ENCODE measurements at regions not wholly inside any gene's neighbourhood (a gene's known extent, or its start where the extent isn't known, plus 50 kb on each side); places are given as distances from the start of the nearest gene placed in this dataset.

DNA sequence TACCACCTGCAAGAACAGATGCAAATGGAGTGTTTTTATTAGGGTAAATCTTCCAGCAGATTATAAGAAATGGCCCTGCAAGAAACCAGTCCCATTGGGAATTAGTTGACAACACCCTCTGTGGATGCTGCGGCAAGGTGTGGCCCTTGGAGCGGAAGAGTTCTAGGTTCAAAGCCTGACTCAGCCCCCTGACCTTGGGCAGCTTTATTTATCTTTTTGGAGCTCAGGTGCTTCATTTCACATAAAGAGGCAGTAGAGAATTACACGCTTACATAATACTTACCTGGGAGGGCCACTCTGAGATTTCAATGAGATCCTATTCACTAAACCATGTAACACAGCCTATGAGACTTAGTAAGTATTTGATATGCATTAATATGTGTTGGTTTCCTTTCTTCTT lies 318.2 kb upstream of the SOX9 start:
- TF ChIP-seq, protein P1, sequence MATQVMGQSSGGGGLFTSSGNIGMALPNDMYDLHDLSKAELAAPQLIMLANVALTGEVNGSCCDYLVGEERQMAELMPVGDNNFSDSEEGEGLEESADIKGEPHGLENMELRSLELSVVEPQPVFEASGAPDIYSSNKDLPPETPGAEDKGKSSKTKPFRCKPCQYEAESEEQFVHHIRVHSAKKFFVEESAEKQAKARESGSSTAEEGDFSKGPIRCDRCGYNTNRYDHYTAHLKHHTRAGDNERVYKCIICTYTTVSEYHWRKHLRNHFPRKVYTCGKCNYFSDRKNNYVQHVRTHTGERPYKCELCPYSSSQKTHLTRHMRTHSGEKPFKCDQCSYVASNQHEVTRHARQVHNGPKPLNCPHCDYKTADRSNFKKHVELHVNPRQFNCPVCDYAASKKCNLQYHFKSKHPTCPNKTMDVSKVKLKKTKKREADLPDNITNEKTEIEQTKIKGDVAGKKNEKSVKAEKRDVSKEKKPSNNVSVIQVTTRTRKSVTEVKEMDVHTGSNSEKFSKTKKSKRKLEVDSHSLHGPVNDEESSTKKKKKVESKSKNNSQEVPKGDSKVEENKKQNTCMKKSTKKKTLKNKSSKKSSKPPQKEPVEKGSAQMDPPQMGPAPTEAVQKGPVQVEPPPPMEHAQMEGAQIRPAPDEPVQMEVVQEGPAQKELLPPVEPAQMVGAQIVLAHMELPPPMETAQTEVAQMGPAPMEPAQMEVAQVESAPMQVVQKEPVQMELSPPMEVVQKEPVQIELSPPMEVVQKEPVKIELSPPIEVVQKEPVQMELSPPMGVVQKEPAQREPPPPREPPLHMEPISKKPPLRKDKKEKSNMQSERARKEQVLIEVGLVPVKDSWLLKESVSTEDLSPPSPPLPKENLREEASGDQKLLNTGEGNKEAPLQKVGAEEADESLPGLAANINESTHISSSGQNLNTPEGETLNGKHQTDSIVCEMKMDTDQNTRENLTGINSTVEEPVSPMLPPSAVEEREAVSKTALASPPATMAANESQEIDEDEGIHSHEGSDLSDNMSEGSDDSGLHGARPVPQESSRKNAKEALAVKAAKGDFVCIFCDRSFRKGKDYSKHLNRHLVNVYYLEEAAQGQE (IDR thresholded peaks at IDR 0.05; ENCODE audit: insufficient read depth in 1 of 2, low read depth in 2 of 2, low read length in 1 of 2), result no peak
- TF ChIP-seq, protein P2, sequence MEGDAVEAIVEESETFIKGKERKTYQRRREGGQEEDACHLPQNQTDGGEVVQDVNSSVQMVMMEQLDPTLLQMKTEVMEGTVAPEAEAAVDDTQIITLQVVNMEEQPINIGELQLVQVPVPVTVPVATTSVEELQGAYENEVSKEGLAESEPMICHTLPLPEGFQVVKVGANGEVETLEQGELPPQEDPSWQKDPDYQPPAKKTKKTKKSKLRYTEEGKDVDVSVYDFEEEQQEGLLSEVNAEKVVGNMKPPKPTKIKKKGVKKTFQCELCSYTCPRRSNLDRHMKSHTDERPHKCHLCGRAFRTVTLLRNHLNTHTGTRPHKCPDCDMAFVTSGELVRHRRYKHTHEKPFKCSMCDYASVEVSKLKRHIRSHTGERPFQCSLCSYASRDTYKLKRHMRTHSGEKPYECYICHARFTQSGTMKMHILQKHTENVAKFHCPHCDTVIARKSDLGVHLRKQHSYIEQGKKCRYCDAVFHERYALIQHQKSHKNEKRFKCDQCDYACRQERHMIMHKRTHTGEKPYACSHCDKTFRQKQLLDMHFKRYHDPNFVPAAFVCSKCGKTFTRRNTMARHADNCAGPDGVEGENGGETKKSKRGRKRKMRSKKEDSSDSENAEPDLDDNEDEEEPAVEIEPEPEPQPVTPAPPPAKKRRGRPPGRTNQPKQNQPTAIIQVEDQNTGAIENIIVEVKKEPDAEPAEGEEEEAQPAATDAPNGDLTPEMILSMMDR (IDR thresholded peaks at IDR 0.05), result no peak
- TF ChIP-seq POLR2AphosphoS5 (IDR thresholded peaks at IDR 0.05; ENCODE audit: low read depth, low read length), result no peak
- no peak for TF ChIP-seq SIN3A (IDR thresholded peaks at IDR 0.05; ENCODE audit: borderline replicate concordance, insufficient read depth, low read depth, low read length)

All from Panc1 (cell line).